ENCODE measurements at regions not wholly inside any gene's neighbourhood (a gene's known extent, or its start where the extent isn't known, plus 50 kb on each side); places are given as distances from the start of the nearest gene placed in this dataset.
"Not testable (repeated sequence)": the region's sequence is repeated elsewhere in the genome, so short reads cannot be mapped to it uniquely, and the experiment has no call there.

DNA sequence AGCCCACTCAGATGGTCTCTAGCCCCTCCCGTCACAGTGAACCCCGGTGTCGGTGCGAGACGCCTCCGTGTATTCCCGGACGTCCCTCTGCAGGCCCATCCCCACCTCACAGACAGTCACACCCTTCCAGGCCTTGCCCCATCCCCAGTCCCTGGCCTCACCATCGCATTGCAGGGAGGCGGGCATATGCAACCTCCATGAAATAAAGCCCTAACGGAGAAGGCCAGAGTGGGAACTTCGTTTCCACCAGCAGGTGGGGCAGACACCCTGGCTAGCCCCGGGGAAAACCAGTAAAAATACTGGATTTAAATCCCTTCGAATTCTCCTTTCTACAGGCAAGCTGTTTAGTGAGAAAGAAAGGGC is 154.3 kb downstream of the TMEM121 start:
- in situ Hi-C loops (cut with MboI; ENCODE audit: low pct_ligation_motif_present in 1 of 4, low pct_unique_long_range_greater_than_20kb in 1 of 4, low sequenced_read_pairs in 3 of 4); H3K4me3 ChIP-seq; H3K4me1 ChIP-seq; H3K27me3 ChIP-seq; intact Hi-C loops (cut with DNase I; ENCODE audit: low total_unique reads); H3K36me3 ChIP-seq; DNase-seq; H3K9me3 ChIP-seq; H3K27ac ChIP-seq: not testable (repeated sequence)
- 0% methylated on average over 3 of the region's 14 CpGs; no CpG with 5 or more reads in 1 of the 2 donors for WGBS, 2 donors (ENCODE audit: low coverage in 1 of 2)

DNA sequence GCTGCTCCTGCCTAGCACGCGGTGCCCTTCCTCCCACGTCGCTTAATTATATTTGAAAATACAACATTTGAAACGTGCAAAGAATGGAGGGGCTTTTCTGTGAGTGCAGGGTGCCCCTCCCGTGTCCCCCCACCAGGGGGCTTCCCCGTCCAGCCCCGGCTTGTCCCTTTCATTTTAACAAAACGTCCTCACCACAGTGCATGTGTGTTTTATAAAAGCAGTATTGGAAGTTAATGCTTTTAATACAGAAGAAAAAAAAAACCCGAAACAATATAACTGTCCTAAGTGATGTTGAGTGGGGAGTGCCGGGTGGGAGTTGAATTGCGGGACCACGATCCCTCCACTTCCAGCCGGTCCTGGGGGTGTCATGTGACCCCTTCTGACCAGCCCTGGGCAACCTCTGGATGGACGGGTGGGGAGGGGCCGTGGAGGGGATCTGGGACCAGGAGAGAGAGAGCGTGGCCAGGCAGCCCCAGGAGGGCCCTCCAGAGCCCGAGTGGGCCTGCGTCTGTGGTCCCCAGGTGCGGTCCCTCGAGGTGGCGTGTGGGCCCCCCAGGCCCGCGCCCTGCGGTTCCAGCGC is 155.3 kb downstream of the TMEM121 start:
- in situ Hi-C loops (cut with MboI; ENCODE audit: low pct_ligation_motif_present in 1 of 4, low pct_unique_long_range_greater_than_20kb in 1 of 4, low sequenced_read_pairs in 3 of 4) = not testable (repeated sequence)

DNA sequence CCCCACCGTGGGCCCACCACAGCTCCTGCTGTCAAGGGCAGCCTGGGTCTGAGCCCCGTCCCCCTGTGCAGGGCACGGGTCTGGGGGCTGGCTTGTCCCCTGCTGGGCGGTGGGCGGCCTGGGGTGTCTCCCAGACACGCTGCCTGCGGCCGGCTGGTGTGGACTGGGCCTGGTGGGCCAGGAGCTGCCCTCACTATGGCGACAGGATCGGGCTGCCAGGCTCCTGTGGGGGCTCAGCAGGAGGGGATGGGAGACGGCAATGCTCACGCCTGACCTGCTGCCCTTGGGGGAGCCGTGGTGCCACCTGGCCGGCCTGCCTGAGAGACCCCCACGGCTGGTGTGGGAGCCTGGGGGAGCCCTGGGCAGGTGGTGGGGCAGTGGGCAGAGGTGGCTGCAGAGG is 156.1 kb downstream of the TMEM121 start:
- H3K9me3 ChIP-seq; H3K36me3 ChIP-seq; H3K27me3 ChIP-seq; intact Hi-C loops (cut with DNase I; ENCODE audit: low total_unique reads); DNase-seq; H3K27ac ChIP-seq; H3K4me3 ChIP-seq; in situ Hi-C loops (cut with MboI; ENCODE audit: low pct_ligation_motif_present in 1 of 4, low pct_unique_long_range_greater_than_20kb in 1 of 4, low sequenced_read_pairs in 3 of 4); H3K4me1 ChIP-seq: not testable (repeated sequence)
- whole genome bisulfite sequencing, 2 donors (ENCODE audit: low coverage in 1 of 2) = no CpG with 5 or more reads among the region's 15 CpGs

More for the DNA sequence above, 155.3 kb downstream of the TMEM121 start:
- H3K27ac ChIP-seq; H3K27me3 ChIP-seq; H3K9me3 ChIP-seq; intact Hi-C loops (cut with DNase I; ENCODE audit: low total_unique reads); DNase-seq; H3K4me1 ChIP-seq; H3K36me3 ChIP-seq; H3K4me3 ChIP-seq: not testable (repeated sequence)
- WGBS, 2 donors (ENCODE audit: low coverage in 1 of 2) = 52 to 83% methylated on average over 1 to 16 of the region's 26 CpGs

DNA sequence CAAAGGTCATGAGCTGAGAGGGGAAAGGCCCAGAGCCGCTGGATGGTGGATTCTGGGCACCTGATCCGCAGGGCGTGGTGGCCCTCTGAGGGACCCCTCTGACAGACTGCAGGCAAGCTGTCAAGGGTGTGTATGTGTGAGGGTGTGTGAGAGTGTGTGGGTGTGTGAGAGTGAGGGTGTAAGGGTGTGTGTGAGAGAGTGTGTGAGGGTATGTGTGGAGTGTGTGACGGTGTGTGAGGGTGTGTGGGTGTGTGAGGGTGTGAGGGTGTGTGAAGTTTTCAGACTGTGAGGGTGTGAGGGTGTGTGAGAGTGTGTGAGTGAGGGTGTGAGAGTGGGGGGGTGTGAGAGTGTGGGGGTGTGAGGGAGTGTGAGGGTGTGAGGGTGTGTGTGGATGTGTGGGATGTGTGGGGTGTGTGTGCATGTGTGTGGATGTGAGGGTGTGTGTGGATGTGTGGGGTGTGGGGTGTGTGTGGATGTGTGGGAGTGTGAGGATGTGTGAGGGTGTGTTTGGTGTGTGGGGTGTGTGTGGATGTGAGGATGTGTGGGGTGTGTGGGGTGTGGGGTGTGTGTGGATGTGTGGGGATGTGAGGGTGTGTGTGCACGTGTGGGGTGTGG is 156.7 kb downstream of the TMEM121 start:
- TF ChIP-seq EP300 (IDR thresholded peaks at IDR 0.05; ENCODE audit: low read depth) = no peak
- 64 to 68% methylated on average over 2 to 4 of the region's 5 CpGs for whole genome bisulfite sequencing, 2 donors (ENCODE audit: low coverage in 1 of 2)
- no peak for DNase-seq
- intact Hi-C loops (cut with DNase I; ENCODE audit: low total_unique reads) = no loop called here
- no peaks in the 10 kb centered on the region for H3K9me3 ChIP-seq
- no peak overlapping the region for H3K4me3 ChIP-seq
- in situ Hi-C loops (cut with MboI; ENCODE audit: low pct_ligation_motif_present in 1 of 4, low pct_unique_long_range_greater_than_20kb in 1 of 4, low sequenced_read_pairs in 3 of 4) = no loop called here
- H3K27ac ChIP-seq = no peak overlapping the region
- no peaks in the 10 kb centered on the region for H3K4me1 ChIP-seq
- no peaks in the 10 kb centered on the region for H3K36me3 ChIP-seq
- H3K27me3 ChIP-seq = no peaks in the 10 kb centered on the region

DNA sequence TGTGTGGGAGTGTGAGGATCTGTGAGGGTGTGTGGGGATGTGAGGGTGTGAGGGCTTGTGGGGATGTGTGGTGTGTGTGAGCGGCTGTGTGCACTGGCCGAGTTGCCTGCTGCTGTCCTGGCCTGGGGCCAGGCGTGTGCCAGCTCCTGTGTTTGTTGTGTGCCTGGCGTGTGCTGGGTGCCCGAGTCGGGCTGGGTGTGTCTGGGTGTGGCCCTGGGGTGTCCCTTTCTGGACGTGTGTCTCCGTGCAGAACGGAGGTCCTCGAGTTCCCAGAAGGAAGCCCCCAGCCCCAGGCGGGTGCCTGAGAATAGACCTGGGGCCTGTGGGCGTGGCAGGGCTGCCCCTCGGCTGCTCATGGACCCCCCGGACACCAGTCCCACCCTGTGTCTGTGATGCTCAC is 157.7 kb downstream of the TMEM121 start:
- WGBS, 2 donors (ENCODE audit: low coverage in 1 of 2) = 42% methylated on average over 8 of the region's 14 CpGs; no CpG with 5 or more reads in 1 of the 2 donors
- H3K4me1 ChIP-seq; H3K9me3 ChIP-seq; DNase-seq; in situ Hi-C loops (cut with MboI; ENCODE audit: low pct_ligation_motif_present in 1 of 4, low pct_unique_long_range_greater_than_20kb in 1 of 4, low sequenced_read_pairs in 3 of 4); H3K4me3 ChIP-seq; H3K27ac ChIP-seq; H3K27me3 ChIP-seq; H3K36me3 ChIP-seq; intact Hi-C loops (cut with DNase I; ENCODE audit: low total_unique reads): not testable (repeated sequence)

DNA sequence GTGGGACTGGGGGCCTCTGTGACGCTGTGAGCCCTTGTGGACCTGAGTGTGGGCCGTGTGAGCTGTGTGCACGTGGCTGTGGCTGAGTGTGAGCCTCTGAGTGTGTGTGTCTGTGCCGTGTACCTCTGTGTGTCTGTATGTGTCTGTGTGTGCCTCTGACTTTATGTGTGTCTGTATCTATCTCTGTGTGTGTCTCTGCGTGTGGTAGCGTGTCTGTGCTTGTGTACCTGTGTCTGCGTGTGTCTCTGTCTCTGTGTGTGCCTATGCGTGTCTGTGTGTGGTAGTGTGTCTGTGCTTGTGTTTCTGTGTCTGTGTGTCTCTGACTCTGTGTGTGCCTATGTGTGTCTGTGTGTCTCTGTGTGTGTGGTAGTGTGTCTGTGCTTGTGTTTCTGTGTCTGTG is 158.2 kb downstream of the TMEM121 start:
- intact Hi-C loops (cut with DNase I; ENCODE audit: low total_unique reads); in situ Hi-C loops (cut with MboI; ENCODE audit: low pct_ligation_motif_present in 1 of 4, low pct_unique_long_range_greater_than_20kb in 1 of 4, low sequenced_read_pairs in 3 of 4); H3K4me3 ChIP-seq; DNase-seq; H3K4me1 ChIP-seq; H3K36me3 ChIP-seq; H3K27me3 ChIP-seq; H3K9me3 ChIP-seq: not testable (repeated sequence)
- peak overlapping the region in 1 of 4 donors; percentile 60 for H3K27ac ChIP-seq
- 62 to 82% methylated on average over 4 to 7 of the region's 8 CpGs for WGBS, 2 donors (ENCODE audit: low coverage in 1 of 2)

DNA sequence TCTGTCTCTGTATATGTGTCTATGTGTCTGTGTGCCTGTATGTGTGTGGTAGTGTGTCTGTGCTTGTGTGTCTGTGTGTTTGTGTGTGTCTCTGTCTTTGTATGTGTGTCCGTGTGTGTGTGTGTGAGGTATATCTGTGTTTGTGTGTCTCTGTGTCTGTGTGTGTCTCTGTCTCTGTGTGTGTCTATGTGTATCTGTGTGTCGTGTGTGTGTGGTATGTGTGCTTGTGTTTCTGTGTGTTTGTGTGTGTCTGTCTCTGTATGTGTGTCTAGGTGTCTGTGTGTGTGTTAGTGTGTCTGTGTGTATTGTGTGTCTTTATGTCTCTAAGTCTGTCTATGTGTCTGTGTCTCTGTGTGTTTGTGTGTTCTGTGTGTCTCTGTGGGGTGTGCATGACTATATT is 158.6 kb downstream of the TMEM121 start:
- H3K27ac ChIP-seq = peak overlapping the region in 1 of 4 donors; percentile 60
- intact Hi-C loops (cut with DNase I; ENCODE audit: low total_unique reads) (no loop called here), in situ Hi-C loops (cut with MboI; ENCODE audit: low pct_ligation_motif_present in 1 of 4, low pct_unique_long_range_greater_than_20kb in 1 of 4, low sequenced_read_pairs in 3 of 4) (no loop called here)
- H3K27me3 ChIP-seq = no peaks in the 10 kb centered on the region
- H3K4me3 ChIP-seq = no peak overlapping the region
- no peak for DNase-seq
- H3K9me3 ChIP-seq = no peaks in the 10 kb centered on the region
- WGBS, 2 donors (ENCODE audit: low coverage in 1 of 2) = 75 to 86% methylated on average over 2 of the region's 2 CpGs
- no peaks in the 10 kb centered on the region for H3K4me1 ChIP-seq
- TF ChIP-seq EP300 (IDR thresholded peaks at IDR 0.05; ENCODE audit: low read depth) = no peak
- TF ChIP-seq POLR2AphosphoS5 (IDR thresholded peaks at IDR 0.05) = no peak
- TF ChIP-seq, protein P1, sequence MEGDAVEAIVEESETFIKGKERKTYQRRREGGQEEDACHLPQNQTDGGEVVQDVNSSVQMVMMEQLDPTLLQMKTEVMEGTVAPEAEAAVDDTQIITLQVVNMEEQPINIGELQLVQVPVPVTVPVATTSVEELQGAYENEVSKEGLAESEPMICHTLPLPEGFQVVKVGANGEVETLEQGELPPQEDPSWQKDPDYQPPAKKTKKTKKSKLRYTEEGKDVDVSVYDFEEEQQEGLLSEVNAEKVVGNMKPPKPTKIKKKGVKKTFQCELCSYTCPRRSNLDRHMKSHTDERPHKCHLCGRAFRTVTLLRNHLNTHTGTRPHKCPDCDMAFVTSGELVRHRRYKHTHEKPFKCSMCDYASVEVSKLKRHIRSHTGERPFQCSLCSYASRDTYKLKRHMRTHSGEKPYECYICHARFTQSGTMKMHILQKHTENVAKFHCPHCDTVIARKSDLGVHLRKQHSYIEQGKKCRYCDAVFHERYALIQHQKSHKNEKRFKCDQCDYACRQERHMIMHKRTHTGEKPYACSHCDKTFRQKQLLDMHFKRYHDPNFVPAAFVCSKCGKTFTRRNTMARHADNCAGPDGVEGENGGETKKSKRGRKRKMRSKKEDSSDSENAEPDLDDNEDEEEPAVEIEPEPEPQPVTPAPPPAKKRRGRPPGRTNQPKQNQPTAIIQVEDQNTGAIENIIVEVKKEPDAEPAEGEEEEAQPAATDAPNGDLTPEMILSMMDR (IDR thresholded peaks at IDR 0.05) = no peak
- TF ChIP-seq POLR2A (IDR thresholded peaks at IDR 0.05) = no peak
- no peaks in the 10 kb centered on the region for H3K36me3 ChIP-seq

DNA sequence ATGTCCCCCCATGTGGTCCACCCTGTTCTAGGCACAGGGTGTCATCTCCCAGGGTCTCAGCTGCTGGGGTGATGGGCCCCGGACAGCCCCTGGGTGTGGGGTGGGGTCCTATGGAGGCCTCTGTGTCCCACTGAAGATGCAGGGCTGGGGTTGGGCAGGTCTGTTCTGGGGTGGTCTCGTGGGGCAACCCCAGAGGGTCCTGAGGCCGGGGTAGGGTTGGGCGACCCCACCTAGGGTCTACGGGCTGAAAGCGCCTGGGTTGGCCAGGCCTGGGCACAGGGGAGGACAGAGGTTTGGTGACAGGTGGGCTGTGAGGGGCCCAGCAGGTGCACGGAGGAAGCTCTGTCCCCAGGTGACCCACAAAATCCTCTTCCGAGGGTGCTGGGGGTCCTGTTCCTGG is 159.2 kb downstream of the TMEM121 start:
- H3K27me3 ChIP-seq; DNase-seq; H3K36me3 ChIP-seq; H3K4me1 ChIP-seq; H3K9me3 ChIP-seq; H3K4me3 ChIP-seq; in situ Hi-C loops (cut with MboI; ENCODE audit: low pct_ligation_motif_present in 1 of 4, low pct_unique_long_range_greater_than_20kb in 1 of 4, low sequenced_read_pairs in 3 of 4); intact Hi-C loops (cut with DNase I; ENCODE audit: low total_unique reads): not testable (repeated sequence)
- no CpG with 5 or more reads among the region's 8 CpGs for WGBS, 2 donors (ENCODE audit: low coverage in 1 of 2)
- H3K27ac ChIP-seq = peak overlapping the region in 1 of 4 donors; percentile 60

DNA sequence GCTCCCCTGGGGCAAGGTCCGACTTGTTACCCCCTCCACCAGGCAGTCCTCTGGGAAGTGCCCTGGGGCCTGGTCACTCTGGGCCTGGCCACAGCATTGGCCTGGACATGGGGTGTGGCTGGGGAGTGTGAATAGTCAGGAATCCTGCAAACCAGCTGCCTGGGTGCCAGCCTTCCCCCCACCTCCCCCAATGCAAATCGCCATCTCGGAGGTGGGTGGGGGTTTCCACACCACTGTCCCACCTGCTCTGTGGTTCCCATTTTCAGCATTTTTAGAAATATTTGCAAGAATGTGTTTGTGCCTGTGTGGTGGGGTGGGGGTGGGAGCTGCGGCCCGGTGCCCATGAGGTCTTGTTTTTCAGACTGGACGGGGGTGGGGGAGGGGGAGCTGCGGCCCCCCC is 159.7 kb downstream of the TMEM121 start:
- H3K27me3 ChIP-seq; H3K4me1 ChIP-seq; H3K27ac ChIP-seq; H3K4me3 ChIP-seq; H3K36me3 ChIP-seq; intact Hi-C loops (cut with DNase I; ENCODE audit: low total_unique reads); H3K9me3 ChIP-seq; DNase-seq; in situ Hi-C loops (cut with MboI; ENCODE audit: low pct_ligation_motif_present in 1 of 4, low pct_unique_long_range_greater_than_20kb in 1 of 4, low sequenced_read_pairs in 3 of 4): not testable (repeated sequence)
- no CpG with 5 or more reads among the region's 7 CpGs for WGBS, 2 donors (ENCODE audit: low coverage in 1 of 2)
